HG03354 (cell line): ENCODE measurements at regions not wholly inside any gene's neighbourhood (a gene's known extent, or its start where the extent isn't known, plus 50 kb on each side); places are given as distances from the start of the nearest gene placed in this dataset.

ENCODE experiments used
- ATAC-seq: cut with Tn5 transposase; IDR thresholded peaks from one replicate; pipeline ENCODE4 v1.9.1; 2021; ENCODE audit warnings: mild to moderate bottlenecking; ENCODE audit not compliant: unreplicated experiment, poor library complexity, severe bottlenecking

- ATAC-seq = no peak
Observed at GRCh38 chr18:21991081-21991534, 178.3 kb upstream of the GATA6 start.

GRCh38 chr18:21991886-21992285, 177.5 kb upstream of the GATA6 start:
- no peak for ATAC-seq

GRCh38 chr18:21996351-21996826, 173.0 kb upstream of the GATA6 start:
- ATAC-seq = no peak

- ATAC-seq = peak; percentile 75
Observed at GRCh38 chr18:21997207-21998143, 171.9 kb upstream of the GATA6 start.

GRCh38 chr18:21998486-21998885, 170.9 kb upstream of the GATA6 start:
- ATAC-seq = no peak

- no peak for ATAC-seq
Observed at GRCh38 chr18:22001912-22002487, 167.4 kb upstream of the GATA6 start.

- no peak for ATAC-seq
Observed at GRCh38 chr18:22005191-22005841, 164.1 kb upstream of the GATA6 start.

- no peak for ATAC-seq
Observed at GRCh38 chr18:22006458-22006857, 162.9 kb upstream of the GATA6 start.

- ATAC-seq = no peak
Observed at GRCh38 chr18:22009242-22009641, 160.1 kb upstream of the GATA6 start.

GRCh38 chr18:22013993-22014392, 155.4 kb upstream of the GATA6 start:
- ATAC-seq = no peak

GRCh38 chr18:22015156-22015555, 154.2 kb upstream of the GATA6 start:
- no peak for ATAC-seq

- ATAC-seq = no peak
Observed at GRCh38 chr18:22018366-22018765, 151.0 kb upstream of the GATA6 start.

GRCh38 chr18:22019193-22019592, 150.2 kb upstream of the GATA6 start:
- ATAC-seq = no peak

GRCh38 chr18:22020127-22020866, 149.1 kb upstream of the GATA6 start:
- ATAC-seq = no peak

GRCh38 chr18:22020867-22021370, 148.5 kb upstream of the GATA6 start:
- ATAC-seq = no peak

- no peak for ATAC-seq
Observed at GRCh38 chr18:22021701-22022100, 147.7 kb upstream of the GATA6 start.

- ATAC-seq = no peak
Observed at GRCh38 chr18:22024924-22025323, 144.5 kb upstream of the GATA6 start.

- no peak for ATAC-seq
Observed at GRCh38 chr18:22026362-22026761, 143.0 kb upstream of the GATA6 start.

GRCh38 chr18:22026889-22027288, 142.5 kb upstream of the GATA6 start:
- no peak for ATAC-seq

GRCh38 chr18:22031611-22032010, 137.8 kb upstream of the GATA6 start:
- no peak for ATAC-seq
